ENCODE measurements at regions not wholly inside any gene's neighbourhood (a gene's known extent, or its start where the extent isn't known, plus 50 kb on each side); places are given as distances from the start of the nearest gene placed in this dataset.

GRCh38 chr16:79769270-79769927 is 168.9 kb upstream of the MAF start:
- Mint-ChIP-seq H3K9me3 (ENCODE audit: low read depth) (no peaks in the 10 kb centered on the region), H3K27me3 (ENCODE audit: low read depth) (no peaks in the 10 kb centered on the region), H3K4me1 (ENCODE audit: low read depth) (peaks cover 30% of the 10 kb centered on the region), H3K4me3 (ENCODE audit: unreplicated experiment) (peak overlapping the region; percentile 85), H3K36me3 (ENCODE audit: low read depth) (no peaks in the 10 kb centered on the region), H3K27ac (ENCODE audit: unreplicated experiment) (no peak overlapping the region)
- TF ChIP-seq, protein P1, sequence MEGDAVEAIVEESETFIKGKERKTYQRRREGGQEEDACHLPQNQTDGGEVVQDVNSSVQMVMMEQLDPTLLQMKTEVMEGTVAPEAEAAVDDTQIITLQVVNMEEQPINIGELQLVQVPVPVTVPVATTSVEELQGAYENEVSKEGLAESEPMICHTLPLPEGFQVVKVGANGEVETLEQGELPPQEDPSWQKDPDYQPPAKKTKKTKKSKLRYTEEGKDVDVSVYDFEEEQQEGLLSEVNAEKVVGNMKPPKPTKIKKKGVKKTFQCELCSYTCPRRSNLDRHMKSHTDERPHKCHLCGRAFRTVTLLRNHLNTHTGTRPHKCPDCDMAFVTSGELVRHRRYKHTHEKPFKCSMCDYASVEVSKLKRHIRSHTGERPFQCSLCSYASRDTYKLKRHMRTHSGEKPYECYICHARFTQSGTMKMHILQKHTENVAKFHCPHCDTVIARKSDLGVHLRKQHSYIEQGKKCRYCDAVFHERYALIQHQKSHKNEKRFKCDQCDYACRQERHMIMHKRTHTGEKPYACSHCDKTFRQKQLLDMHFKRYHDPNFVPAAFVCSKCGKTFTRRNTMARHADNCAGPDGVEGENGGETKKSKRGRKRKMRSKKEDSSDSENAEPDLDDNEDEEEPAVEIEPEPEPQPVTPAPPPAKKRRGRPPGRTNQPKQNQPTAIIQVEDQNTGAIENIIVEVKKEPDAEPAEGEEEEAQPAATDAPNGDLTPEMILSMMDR (IDR thresholded peaks at IDR 0.05), result no peak
- no peak for DNase-seq (ENCODE audit: low spot score)

GRCh38 chr16:79768276-79768970 is 167.9 kb upstream of the MAF start:
- Mint-ChIP-seq H3K36me3 (ENCODE audit: low read depth) (no peaks in the 10 kb centered on the region), H3K27me3 (ENCODE audit: low read depth) (no peaks in the 10 kb centered on the region), H3K4me3 (ENCODE audit: unreplicated experiment) (no peak overlapping the region), H3K9me3 (ENCODE audit: low read depth) (no peaks in the 10 kb centered on the region), H3K27ac (ENCODE audit: unreplicated experiment) (no peak overlapping the region), H3K4me1 (ENCODE audit: low read depth) (peaks cover 30% of the 10 kb centered on the region)
- TF ChIP-seq, protein P1 (IDR thresholded peaks at IDR 0.05), result no peak
- no peak for DNase-seq (ENCODE audit: low spot score)

GRCh38 chr16:79767421-79768275 is 167.1 kb upstream of the MAF start:
- no peaks in the 10 kb centered on the region for H3K9me3 Mint-ChIP-seq (ENCODE audit: low read depth)

GRCh38 chr16:79765901-79766394 is 165.4 kb upstream of the MAF start:
- H3K4me1 Mint-ChIP-seq (ENCODE audit: low read depth), result peaks cover 28% of the 10 kb centered on the region
- no peak overlapping the region for H3K27ac Mint-ChIP-seq (ENCODE audit: unreplicated experiment)
- no peaks in the 10 kb centered on the region for H3K36me3 Mint-ChIP-seq (ENCODE audit: low read depth)
- DNase-seq (ENCODE audit: low spot score), result no peak
- no peak overlapping the region for H3K4me3 Mint-ChIP-seq (ENCODE audit: unreplicated experiment)
- H3K27me3 Mint-ChIP-seq (ENCODE audit: low read depth), result no peaks in the 10 kb centered on the region
- no peaks in the 10 kb centered on the region for H3K9me3 Mint-ChIP-seq (ENCODE audit: low read depth)
- TF ChIP-seq, protein P1 (IDR thresholded peaks at IDR 0.05), result no peak

More at GRCh38 chr16:79767421-79768275, 167.1 kb upstream of the MAF start:
- DNase-seq (ENCODE audit: low spot score), result no peak
- H3K27me3 Mint-ChIP-seq (ENCODE audit: low read depth), result no peaks in the 10 kb centered on the region
- H3K4me1 Mint-ChIP-seq (ENCODE audit: low read depth), result peaks cover 30% of the 10 kb centered on the region
- TF ChIP-seq, protein P1 (IDR thresholded peaks at IDR 0.05), result peak; percentile 61
- no peaks in the 10 kb centered on the region for H3K36me3 Mint-ChIP-seq (ENCODE audit: low read depth)
- no peak overlapping the region for H3K27ac Mint-ChIP-seq (ENCODE audit: unreplicated experiment)
- no peak overlapping the region for H3K4me3 Mint-ChIP-seq (ENCODE audit: unreplicated experiment)

GRCh38 chr16:79765431-79765830 is 164.9 kb upstream of the MAF start:
- no peak overlapping the region for H3K27ac Mint-ChIP-seq (ENCODE audit: unreplicated experiment)
- peaks cover 23% of the 10 kb centered on the region for H3K4me1 Mint-ChIP-seq (ENCODE audit: low read depth)
- DNase-seq (ENCODE audit: low spot score), result no peak
- TF ChIP-seq, protein P1 (IDR thresholded peaks at IDR 0.05), result no peak
- no peaks in the 10 kb centered on the region for H3K27me3 Mint-ChIP-seq (ENCODE audit: low read depth)
- no peak overlapping the region for H3K4me3 Mint-ChIP-seq (ENCODE audit: unreplicated experiment)
- no peaks in the 10 kb centered on the region for H3K36me3 Mint-ChIP-seq (ENCODE audit: low read depth)
- no peaks in the 10 kb centered on the region for H3K9me3 Mint-ChIP-seq (ENCODE audit: low read depth)
